SK-N-SH (cell line): ENCODE measurements at regions not wholly inside any gene's neighbourhood (a gene's known extent, or its start where the extent isn't known, plus 50 kb on each side); places are given as distances from the start of the nearest gene placed in this dataset.

Experiments used
- CTCF ChIP-seq: fragments of 200-600 bp; sonication (generic); IDR thresholded peaks from 2 replicates; pipeline ENCODE4 v1.6.1; 2017; ENCODE audit warnings: antibody characterized with exemption, mild to moderate bottlenecking, moderate library complexity
- GABPA ChIP-seq: IDR thresholded peaks from 2 replicates; pipeline ENCODE4 v1.4.0; 2012; ENCODE audit warnings: low read depth, mild to moderate bottlenecking
- JUND ChIP-seq: IDR thresholded peaks from 2 replicates; pipeline ENCODE4 v1.4.0; 2012
- NRF1 ChIP-seq: IDR thresholded peaks from 2 replicates; pipeline ENCODE4 v1.6.1; 2012; ENCODE audit warnings: low read depth, mild to moderate bottlenecking, low read length
- POLR2AphosphoS5 ChIP-seq: IDR thresholded peaks from 2 replicates; pipeline ENCODE4 v1.6.1; 2012; ENCODE audit warnings: low read depth, low read length
- RAD21 ChIP-seq: IDR thresholded peaks from 2 replicates; pipeline ENCODE4 v1.6.1; 2012; ENCODE audit warnings: mild to moderate bottlenecking, low read length
- RFX5 ChIP-seq: IDR thresholded peaks from 2 replicates; pipeline ENCODE4 v1.6.1; 2012; ENCODE audit warnings: mild to moderate bottlenecking, improper control_type of control experiment, low read length
- SIN3A ChIP-seq: IDR thresholded peaks from 2 replicates; pipeline ENCODE4 v1.6.1; 2012; ENCODE audit warnings: low read depth, mild to moderate bottlenecking, low read length, moderate library complexity, borderline replicate concordance
- TAF1 ChIP-seq: IDR thresholded peaks from 2 replicates; pipeline ENCODE4 v1.6.1; 2012; ENCODE audit warnings: low read depth, mild to moderate bottlenecking, low read length, moderate library complexity, borderline replicate concordance
- USF1 ChIP-seq: IDR thresholded peaks from 2 replicates; pipeline ENCODE4 v1.4.0; 2012; ENCODE audit warnings: low read depth, borderline replicate concordance
- YY1 ChIP-seq: IDR thresholded peaks from 2 replicates; pipeline ENCODE4 v1.4.0; 2012; ENCODE audit warnings: low read depth, mild to moderate bottlenecking
- ZBTB33 ChIP-seq: IDR thresholded peaks from 2 replicates; pipeline ENCODE4 v1.4.0; 2012; ENCODE audit warnings: low read depth, borderline replicate concordance
- TF ChIP-seq, protein P1 (sequence below): fragments of 150-350 bp; IDR thresholded peaks from 2 replicates; pipeline ENCODE4 v1.6.1; 2017; ENCODE audit warnings: antibody characterized with exemption, low read length, low read depth, borderline replicate concordance
- TF ChIP-seq, protein P2 (sequence below): IDR thresholded peaks from 2 replicates; pipeline ENCODE4 v1.4.0; 2012; ENCODE audit warnings: low read depth

DNA sequence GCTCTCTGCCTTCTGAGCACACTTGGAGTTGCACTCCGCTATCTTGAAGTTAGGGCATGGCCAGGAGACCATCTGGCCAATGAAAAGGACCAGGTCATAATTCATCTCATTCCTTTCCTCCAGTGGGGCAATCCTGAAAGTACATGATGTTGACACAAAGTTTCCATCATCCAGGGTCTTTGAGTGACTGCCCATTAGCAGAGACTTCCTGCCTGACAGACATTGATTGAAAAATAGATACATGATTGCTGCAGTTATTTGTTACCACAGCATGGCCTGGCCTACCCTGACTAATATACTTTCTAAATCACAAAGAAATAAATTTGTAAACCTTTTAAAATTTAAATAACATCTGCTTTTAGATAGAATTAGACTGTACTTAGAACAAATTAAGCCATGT is 50.0 kb upstream of the SCG2 start:
- TF ChIP-seq GABPA (no peak), POLR2AphosphoS5 (no peak), SIN3A (no peak), CTCF (no peak), NRF1 (no peak), RFX5 (no peak), TAF1 (no peak), USF1 (no peak), YY1 (no peak), ZBTB33 (no peak), JUND (no peak), RAD21 (no peak)
- TF ChIP-seq, protein P1, sequence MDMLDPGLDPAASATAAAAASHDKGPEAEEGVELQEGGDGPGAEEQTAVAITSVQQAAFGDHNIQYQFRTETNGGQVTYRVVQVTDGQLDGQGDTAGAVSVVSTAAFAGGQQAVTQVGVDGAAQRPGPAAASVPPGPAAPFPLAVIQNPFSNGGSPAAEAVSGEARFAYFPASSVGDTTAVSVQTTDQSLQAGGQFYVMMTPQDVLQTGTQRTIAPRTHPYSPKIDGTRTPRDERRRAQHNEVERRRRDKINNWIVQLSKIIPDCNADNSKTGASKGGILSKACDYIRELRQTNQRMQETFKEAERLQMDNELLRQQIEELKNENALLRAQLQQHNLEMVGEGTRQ, result no peak
- TF ChIP-seq, protein P2, sequence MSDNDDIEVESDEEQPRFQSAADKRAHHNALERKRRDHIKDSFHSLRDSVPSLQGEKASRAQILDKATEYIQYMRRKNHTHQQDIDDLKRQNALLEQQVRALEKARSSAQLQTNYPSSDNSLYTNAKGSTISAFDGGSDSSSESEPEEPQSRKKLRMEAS, result no peak
